A673 (cell line): ENCODE measurements at regions not wholly inside any gene's neighbourhood (a gene's known extent, or its start where the extent isn't known, plus 50 kb on each side); places are given as distances from the start of the nearest gene placed in this dataset.

Experiments
- CTCF ChIP-seq: fragments of 300-800, 200-600 bp; sonication (generic); conservative IDR thresholded peaks from 2 replicates; pipeline ENCODE4 v1.5.1; 2017; ENCODE audit warnings: low read depth, mild to moderate bottlenecking, antibody characterized with exemption, low read length, moderate library complexity, mixed read lengths
- EZH2 ChIP-seq: fragments of 200-600 bp; sonication (generic); IDR thresholded peaks from 2 replicates; pipeline ENCODE4 v1.6.1; 2017; ENCODE audit warnings: borderline replicate concordance, low read depth, mild to moderate bottlenecking, mixed read lengths, antibody characterized with exemption, low read length; ENCODE audit not compliant: poor library complexity, severe bottlenecking

- TF ChIP-seq CTCF (no peak), EZH2 (no peak)
These were observed 247.2 kb upstream of the EGLN3 start for GRCh38 chr14:34198096-34198495.
